Lower leg skin (tissue), 4 donors: ENCODE measurements at regions not wholly inside any gene's neighbourhood (a gene's known extent, or its start where the extent isn't known, plus 50 kb on each side); places are given as distances from the start of the nearest gene placed in this dataset.

Experiments used
- DNase-seq, 2 donors: peaks; one replicate each; pipeline ENCODE4 v3.0.0-alpha.2; 2019; ENCODE audit warnings: low spot score in 2 of 2
- H3K4me3 ChIP-seq: fragments of 200-600 bp; sonication (generic); 2 replicates; pipeline ENCODE4 v1.5.1; 2017; ENCODE audit warnings: mild to moderate bottlenecking, low read depth; ENCODE audit not compliant: poor library complexity, severe bottlenecking
- POLR2A ChIP-seq, 2 donors: fragments of 450-650 bp; IDR thresholded peaks; one replicate each; pipeline ENCODE4 v1.6.1; 2016 to 2017; ENCODE audit warnings: antibody characterized with exemption in 2 of 2, mild to moderate bottlenecking in 1 of 2, moderate library complexity in 1 of 2
- WGBS, 2 donors: methylation state at CpG; one replicate each; pipeline ENCODE4 v1.1.5; 2018; 5-methylcytosine and 5-hydroxymethylcytosine counted together
- intact Hi-C: fragments of 100-400 bp; cut with DNase I; formaldehyde crosslinking; loops from one replicate; pipeline ENCODE4 v1.15.0; 2023; ENCODE audit warnings: low total_unique reads
- TF ChIP-seq, protein P1 (sequence below), 3 donors: fragments of 450-650 bp; IDR thresholded peaks; one replicate each; pipeline ENCODE4 v1.5.1; 2016; ENCODE audit warnings: antibody characterized with exemption in 3 of 3, mild to moderate bottlenecking in 3 of 3, moderate library complexity in 2 of 3

DNA sequence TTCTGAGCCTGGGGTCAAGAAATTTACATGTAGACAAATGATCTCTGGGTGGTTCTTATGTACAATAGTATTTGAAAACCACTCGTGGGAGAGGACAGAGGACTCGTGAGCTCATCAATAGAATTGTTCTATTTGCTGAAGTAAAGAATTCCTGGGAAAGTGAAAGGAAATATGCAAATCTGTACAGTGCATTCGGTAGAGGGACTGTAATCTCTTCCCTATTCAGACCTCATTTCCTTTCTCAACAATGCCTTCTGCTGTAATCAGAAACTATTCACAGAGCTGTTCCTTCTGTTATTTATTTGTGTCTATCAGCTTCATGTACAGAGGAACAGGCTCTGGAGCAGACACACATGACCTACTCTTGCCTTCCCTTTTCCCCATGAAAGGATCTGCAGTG, 709.4 kb upstream of the KIRREL3 start:
- intact Hi-C loops: no loop called here
- H3K4me3 ChIP-seq: no peak overlapping the region
- WGBS, 2 donors: 38 to 41% methylated on average over 3 of the region's 3 CpGs
- TF ChIP-seq, protein P1, sequence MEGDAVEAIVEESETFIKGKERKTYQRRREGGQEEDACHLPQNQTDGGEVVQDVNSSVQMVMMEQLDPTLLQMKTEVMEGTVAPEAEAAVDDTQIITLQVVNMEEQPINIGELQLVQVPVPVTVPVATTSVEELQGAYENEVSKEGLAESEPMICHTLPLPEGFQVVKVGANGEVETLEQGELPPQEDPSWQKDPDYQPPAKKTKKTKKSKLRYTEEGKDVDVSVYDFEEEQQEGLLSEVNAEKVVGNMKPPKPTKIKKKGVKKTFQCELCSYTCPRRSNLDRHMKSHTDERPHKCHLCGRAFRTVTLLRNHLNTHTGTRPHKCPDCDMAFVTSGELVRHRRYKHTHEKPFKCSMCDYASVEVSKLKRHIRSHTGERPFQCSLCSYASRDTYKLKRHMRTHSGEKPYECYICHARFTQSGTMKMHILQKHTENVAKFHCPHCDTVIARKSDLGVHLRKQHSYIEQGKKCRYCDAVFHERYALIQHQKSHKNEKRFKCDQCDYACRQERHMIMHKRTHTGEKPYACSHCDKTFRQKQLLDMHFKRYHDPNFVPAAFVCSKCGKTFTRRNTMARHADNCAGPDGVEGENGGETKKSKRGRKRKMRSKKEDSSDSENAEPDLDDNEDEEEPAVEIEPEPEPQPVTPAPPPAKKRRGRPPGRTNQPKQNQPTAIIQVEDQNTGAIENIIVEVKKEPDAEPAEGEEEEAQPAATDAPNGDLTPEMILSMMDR (IDR thresholded peaks at IDR 0.05): no peak
- TF ChIP-seq POLR2A (IDR thresholded peaks at IDR 0.05): no peak
- no peak for DNase-seq

DNA sequence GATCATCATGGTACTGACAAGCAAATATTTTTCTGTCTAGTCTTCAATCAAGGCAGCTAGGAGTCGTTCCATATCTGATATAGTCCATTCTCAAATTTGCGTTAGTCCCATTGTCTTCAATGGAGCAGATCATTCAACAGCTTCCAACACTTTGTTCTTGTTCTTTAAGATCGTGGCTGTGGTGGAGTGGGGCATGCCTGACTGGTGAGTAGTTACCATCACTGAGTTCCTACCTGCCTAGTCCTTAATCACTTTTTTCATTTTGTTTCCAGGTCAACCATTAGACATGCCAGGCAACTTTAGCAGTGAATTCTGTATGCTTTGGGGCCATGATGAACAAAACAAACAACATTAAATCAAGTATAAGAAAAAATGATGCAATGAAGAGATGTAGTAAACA, 693.1 kb upstream of the KIRREL3 start:
- intact Hi-C loops: no loop called here
- DNase-seq: no peak
- H3K4me3 ChIP-seq: no peak overlapping the region
- 81 to 84% methylated on average over 3 of the region's 3 CpGs for WGBS, 2 donors
- TF ChIP-seq, protein P1 (IDR thresholded peaks at IDR 0.05): no peak
- no peak for TF ChIP-seq POLR2A (IDR thresholded peaks at IDR 0.05)

DNA sequence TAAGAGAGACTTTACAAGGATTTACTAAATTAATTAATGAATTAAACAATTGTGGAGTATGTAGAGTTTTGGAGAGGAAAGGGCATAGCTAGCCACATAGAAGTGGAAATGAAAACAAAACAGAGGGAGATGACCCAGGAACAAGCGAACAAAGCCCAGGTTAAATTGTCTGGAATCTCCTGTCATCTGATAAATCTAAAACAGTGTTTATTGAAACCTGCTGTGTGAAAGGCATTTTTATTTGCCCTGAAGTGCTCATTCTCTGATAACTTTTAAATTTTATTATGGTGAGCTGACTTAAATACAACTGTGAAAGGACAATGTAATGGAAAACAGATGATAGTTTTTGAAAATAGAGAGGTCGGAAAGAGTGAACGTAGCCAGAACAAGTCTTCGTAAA, 682.8 kb upstream of the KIRREL3 start:
- intact Hi-C loops: no loop called here
- 64 to 74% methylated on average over 4 of the region's 4 CpGs for WGBS, 2 donors
- H3K4me3 ChIP-seq: no peak overlapping the region
- DNase-seq: no peak
- TF ChIP-seq, protein P1 (IDR thresholded peaks at IDR 0.05): no peak
- no peak for TF ChIP-seq POLR2A (IDR thresholded peaks at IDR 0.05)

DNA sequence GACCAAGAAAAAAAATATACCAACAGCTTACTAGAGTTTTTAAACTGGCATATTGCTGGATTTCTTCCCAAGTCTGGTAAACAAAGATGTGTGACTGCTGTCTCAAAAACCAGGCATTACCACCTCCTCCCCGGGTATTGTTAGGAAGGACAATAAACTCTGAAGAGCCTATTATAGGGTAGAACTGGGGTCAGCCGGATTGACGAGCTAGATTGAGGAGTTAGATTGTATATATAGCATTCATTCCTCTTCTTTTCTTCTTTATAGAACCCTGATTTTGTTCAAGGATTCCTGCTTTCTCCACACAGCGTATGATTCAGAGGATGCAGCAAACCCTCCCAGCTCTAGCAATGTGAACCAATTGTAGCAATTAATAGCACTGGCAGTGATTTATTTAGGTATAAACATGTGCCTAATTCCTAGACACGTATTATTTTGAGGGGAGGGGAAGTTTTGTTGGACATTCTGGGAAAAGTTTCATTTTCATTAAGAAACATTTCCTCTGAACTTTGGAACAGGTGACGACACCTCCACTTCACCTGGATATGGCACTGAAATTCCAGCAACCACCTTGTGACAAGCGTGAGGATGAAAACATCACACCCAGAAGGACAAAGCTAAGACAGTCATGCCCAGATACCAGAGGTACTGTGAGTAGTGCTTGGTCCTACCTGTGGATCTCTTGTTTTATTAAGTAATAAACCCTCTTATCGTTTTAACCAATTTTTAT, 679.4 kb upstream of the KIRREL3 start:
- intact Hi-C loops: no loop called here
- no peak overlapping the region for H3K4me3 ChIP-seq
- DNase-seq: no peak
- WGBS, 2 donors: 67 to 71% methylated on average over 8 of the region's 8 CpGs
- no peak for TF ChIP-seq POLR2A (IDR thresholded peaks at IDR 0.05)
- TF ChIP-seq, protein P1 (IDR thresholded peaks at IDR 0.05): no peak

DNA sequence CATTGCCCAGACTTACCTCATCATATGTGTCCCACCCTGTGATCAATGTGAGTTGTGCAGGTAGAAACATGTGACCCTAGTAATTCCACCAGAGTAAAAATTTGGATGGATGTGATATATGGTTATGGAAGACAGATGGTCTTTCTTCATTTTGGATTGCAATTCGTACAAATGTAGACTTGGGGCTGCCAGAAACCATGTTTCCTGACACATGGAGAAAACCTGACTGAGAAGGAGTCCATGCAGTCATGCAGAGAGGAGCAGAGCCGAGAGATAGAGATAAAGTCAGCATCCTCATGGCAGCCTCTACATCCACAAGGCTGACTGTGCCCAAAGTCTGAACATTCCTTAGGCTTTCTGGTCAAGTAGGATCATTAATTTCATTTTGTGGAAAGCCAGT, 678.1 kb upstream of the KIRREL3 start:
- intact Hi-C loops: no loop called here
- WGBS, 2 donors: 41 to 62% methylated on average over 2 of the region's 2 CpGs

More for the DNA sequence above, 678.1 kb upstream of the KIRREL3 start:
- DNase-seq: no peak
- H3K4me3 ChIP-seq: no peak overlapping the region
- no peak for TF ChIP-seq POLR2A (IDR thresholded peaks at IDR 0.05)
- TF ChIP-seq, protein P1 (IDR thresholded peaks at IDR 0.05): no peak
